D721Med (cell line): ENCODE measurements at regions not wholly inside any gene's neighbourhood (a gene's known extent, or its start where the extent isn't known, plus 50 kb on each side); places are given as distances from the start of the nearest gene placed in this dataset.

Experiments used
- DNase-seq: peaks from one replicate; pipeline ENCODE4 v3.0.0; 2011; ENCODE audit warnings: low spot score; ENCODE audit not compliant: insufficient read length
- FAIRE-seq: peaks from 2 replicates; lab custom pipeline; 2011; peaks lifted over from hg19 to GRCh38; lab: Jason Lieb, UNC
- CTCF ChIP-seq: IDR thresholded peaks from 2 replicates; pipeline ENCODE4 v1.5.1; 2012; ENCODE audit warnings: mild to moderate bottlenecking, control low read depth; ENCODE audit not compliant: insufficient read depth; ENCODE audit errors: missing control alignments

- no peak for FAIRE-seq
- TF ChIP-seq CTCF, result no peak
These were observed 149.0 kb upstream of the C1orf87 start for GRCh38 chr1:60222360-60223115.

GRCh38 chr1:60213253-60213652 lies 139.7 kb upstream of the C1orf87 start:
- FAIRE-seq (no peak), DNase-seq (no peak)
- no peak for TF ChIP-seq CTCF

More at GRCh38 chr1:60222360-60223115, 149.0 kb upstream of the C1orf87 start:
- DNase-seq, result no peak

GRCh38 chr1:60196026-60196425 lies 122.5 kb upstream of the C1orf87 start:
- TF ChIP-seq CTCF, result no peak
- no peak for DNase-seq

GRCh38 chr1:60185684-60186083 lies 112.1 kb upstream of the C1orf87 start:
- FAIRE-seq, result no peak

More at GRCh38 chr1:60196026-60196425, 122.5 kb upstream of the C1orf87 start:
- FAIRE-seq, result no peak

GRCh38 chr1:60184521-60184920 lies 111.0 kb upstream of the C1orf87 start:
- DNase-seq, result no peak
- no peak for FAIRE-seq
- no peak for TF ChIP-seq CTCF

More at GRCh38 chr1:60185684-60186083, 112.1 kb upstream of the C1orf87 start:
- DNase-seq, result no peak
- TF ChIP-seq CTCF, result no peak

GRCh38 chr1:60173729-60174505 lies 100.3 kb upstream of the C1orf87 start:
- FAIRE-seq (no peak), DNase-seq (no peak)
- TF ChIP-seq CTCF, result no peak
